Stimulated activated CD8-positive, alpha-beta memory T cell treated with anti-CD3 and anti-CD28 coated beads, Interleukin-15, amount 100 ng/mL, for 48 hours (primary cell): ENCODE measurements at regions not wholly inside any gene's neighbourhood (a gene's known extent, or its start where the extent isn't known, plus 50 kb on each side); places are given as distances from the start of the nearest gene placed in this dataset.
"Not testable (repeated sequence)": the region's sequence is repeated elsewhere in the genome, so short reads cannot be mapped to it uniquely, and the experiment has no call there.

Experiments used
- DNase-seq, 2 donors: peaks; one replicate each; pipeline ENCODE4 v3.0.0-alpha.2; 2020; ENCODE audit warnings: low read depth in 2 of 2

DNA sequence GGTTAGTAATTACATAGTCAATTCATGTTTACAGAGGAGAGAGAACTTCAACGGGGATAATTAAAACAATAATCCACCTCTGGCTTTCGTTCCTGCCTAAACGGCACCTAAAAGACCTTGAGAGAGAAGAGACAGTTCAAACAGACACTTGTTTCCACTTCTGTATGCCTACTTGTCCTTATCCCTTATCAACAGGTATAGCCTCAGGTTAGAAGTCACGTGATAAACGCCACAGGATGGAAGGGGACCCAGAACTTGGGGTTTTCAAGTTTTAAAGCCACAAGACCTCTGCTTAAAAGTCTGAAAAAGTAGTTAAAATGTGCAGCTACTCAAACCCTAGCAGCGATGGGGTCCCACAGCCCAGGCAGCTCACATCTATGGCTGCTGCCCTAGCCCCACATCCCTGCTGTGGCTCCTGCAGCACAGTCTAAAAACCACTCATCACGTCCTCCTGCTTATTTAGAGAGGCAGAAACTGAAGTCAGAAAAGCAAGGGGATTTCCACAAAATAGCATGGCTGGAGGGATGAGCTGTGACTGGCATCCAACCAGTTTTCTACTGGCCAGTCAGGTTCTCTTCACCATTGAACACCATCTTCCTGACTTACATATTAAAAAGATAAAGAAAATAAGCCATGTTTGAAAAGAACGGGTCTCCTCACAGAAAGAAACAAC, 51.2 kb upstream of the SEC16B start:
- DNase-seq, result no peak

DNA sequence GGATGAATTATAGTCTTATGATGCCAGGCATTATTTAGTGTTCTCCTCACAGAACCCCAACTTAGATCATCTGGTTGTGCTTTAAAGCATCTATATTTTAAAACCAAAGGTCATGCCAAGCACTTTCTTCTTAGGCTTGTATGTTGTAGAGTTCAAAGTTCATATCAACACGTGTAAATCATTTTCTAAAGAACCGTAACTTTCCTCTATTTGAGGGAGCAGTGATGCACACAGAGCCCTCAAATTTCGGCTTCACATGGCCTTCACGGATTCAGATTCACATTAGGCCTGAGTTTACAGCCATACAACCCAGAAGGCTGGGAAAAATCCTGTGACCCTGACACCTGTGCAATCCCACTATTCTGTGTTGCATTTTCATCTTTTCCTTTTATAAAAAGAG, 52.1 kb upstream of the SEC16B start:
- no peak for DNase-seq

DNA sequence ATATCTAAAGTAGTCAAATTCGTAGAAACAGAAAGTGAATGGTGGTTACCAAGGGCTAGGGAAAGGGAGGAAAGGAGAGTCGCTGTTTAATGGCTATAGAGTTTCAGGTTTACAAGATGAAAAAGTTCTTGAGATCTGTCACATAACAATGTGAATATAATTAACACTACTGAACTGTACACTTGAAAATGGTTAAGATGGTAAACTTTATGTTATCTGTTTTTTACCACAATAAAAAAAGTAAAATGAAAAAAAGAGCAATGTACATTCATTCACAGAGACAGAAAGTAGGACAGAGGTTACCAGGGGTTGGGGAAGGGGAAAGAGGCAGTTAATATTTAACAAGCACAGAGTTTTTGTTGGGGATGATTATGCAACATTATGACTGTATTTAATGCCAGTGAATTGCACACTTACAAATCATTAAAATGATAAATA, 53.3 kb upstream of the SEC16B start:
- DNase-seq, result no peak

DNA sequence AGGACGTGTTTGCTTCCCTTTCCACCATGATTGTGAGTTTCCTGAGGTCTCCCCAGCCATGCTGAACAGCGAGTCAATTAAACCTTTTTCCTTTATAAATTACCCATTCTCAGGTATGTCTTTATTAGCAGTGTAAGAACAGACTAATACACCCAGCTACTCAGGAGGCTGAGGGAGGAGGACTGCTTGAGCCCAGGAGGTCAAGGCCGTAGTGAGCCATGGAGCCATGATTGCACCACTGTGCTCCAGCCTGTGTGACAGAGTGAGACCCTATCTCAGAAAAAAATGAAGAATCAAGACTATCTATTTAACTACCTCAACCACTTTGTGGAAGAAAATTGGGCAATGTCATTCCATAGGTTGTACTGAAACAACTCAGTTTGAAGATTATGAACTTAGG, 54.6 kb upstream of the SEC16B start:
- no peak for DNase-seq

DNA sequence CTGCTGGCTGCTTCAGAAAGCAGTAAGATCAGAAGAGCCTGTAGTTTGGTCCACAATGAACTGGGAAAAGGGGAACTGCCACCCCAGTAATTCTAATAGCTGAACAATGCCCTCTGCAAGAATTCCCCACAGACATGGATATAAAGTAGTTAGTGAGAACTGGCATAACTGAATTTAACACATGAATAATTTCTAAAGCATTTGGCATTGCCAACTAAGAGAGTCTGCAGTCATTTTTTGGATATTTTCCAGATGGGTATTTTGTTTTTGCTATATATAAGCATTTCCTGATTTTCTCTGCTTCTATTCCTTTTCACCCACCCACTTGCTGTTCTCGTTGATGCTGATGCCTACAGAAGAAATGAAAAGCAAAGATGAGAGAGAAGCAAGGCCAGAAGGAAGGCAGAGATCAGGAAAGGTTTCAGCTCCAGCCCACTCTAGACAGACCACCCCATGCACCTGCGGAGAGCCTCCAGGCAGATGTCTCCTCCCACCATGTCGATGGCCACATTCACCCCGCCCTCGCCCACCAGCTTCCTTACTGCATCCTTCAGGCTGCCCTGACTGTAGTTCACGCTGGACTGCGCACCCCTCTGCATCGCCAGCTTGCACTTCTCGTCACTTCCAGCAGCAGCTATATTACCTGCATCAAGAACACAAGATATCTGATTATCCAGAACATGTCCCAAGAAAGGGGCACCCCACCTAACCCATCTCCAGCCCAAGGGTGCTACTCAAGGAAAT, 55.9 kb upstream of the SEC16B start:
- no peak for DNase-seq

DNA sequence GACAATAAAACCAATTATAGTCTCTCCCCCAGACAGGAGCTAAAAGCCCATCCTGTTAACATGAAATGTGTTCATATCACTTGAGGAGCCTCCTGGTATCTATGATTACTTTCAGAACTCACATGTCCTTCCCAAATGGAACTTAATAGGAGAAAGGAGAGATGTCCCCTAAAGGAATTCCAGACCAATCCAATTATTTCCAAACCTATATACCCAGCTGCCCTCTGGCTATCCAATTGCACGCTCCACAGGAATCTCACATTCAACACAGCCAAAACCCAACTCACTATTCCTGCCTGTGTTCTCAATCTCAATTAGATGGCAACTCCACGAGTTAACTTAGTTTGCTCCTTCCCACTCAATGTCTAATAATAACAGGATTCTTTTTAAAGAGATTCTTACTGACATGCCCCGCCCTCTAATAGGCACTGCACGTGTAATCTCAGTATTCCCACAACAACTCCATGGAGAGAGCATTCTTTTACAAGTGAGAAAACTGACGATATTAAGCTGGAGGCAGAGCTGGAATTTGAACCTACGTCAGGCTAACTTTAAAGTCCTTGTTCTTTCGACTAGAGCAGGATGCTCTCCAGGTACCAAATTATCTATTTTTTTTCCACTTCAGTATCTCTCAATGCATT, 59.1 kb upstream of the SEC16B start:
- no peak for DNase-seq

DNA sequence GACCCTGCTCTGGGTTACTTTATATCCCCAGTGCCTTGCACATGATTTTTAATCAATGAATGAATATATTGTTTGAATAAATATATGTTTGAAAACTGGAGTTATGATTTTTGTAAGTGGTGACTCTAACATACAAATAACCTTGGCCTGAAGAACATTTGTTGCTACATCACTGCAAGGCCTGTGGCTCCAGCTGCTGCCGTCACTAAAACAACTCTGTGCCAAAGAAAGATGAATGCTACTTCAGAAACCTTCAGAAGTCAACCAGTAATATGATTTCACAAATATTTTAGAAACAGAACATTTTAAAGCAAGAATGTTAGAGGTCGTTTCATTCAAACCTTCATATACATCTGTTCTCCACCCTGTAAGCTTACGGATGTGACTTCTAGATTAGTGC, 60.6 kb upstream of the SEC16B start:
- DNase-seq, result no peak

DNA sequence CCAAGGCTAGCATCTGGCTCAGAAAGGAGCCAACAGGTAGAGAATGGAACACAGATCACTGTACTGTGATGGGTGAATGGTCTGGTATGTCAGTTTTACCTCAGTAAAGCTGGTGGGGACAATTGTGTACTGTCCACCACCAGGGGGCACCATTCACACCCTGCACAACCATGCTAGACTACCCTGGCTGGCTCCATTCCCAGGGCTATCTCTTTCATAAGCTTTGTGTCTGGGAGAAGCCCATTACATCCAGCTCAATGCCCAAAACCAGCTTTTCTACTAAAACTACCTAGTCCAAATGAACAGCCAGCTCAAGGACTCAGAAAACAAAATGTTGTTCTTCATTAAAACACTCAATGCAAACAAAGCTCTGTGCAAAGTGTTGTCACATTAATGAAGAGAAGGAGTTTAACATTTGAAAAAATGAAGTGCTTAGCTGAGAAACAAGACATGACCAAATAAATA, 62.0 kb upstream of the RASAL2 start:
- peak in 1 of 2 donors; percentile 10 for DNase-seq

DNA sequence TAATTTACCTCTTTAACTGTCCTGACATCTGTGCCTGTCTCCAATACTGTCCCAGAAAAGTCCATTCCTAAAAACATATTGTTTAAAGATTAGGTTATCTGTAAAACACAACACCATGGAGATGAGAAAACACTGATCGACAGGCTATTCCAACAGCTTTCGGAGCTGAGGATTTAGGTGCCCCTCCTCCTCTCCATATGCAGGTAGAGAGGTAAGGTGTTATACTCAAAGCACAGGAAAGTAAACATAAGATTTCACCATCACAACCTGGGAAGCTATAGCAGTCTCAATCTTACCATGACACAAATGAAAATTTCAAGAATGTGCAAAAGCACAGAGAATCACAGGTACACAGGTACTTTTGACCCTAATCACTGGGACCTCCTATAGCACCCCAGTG, 60.9 kb upstream of the RASAL2 start:
- DNase-seq, result no peak

DNA sequence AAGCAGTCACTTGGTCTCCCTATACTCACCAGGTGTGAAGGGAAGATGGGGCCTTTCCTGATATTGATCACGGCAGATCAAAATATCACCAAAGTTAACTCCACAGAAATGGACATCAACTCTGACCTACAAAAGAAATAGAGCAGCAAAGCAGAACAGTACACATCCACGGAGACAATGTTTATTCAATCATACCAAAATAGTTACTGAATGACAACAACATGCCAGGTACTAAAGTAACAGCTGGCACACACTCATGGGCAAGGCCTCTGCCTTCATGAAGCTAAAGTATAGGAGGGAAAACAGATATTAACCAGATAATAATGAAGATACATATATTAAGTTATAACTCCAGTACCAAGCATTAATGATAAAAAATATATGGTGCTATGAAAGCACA, 59.2 kb upstream of the RASAL2 start:
- DNase-seq, result no peak

DNA sequence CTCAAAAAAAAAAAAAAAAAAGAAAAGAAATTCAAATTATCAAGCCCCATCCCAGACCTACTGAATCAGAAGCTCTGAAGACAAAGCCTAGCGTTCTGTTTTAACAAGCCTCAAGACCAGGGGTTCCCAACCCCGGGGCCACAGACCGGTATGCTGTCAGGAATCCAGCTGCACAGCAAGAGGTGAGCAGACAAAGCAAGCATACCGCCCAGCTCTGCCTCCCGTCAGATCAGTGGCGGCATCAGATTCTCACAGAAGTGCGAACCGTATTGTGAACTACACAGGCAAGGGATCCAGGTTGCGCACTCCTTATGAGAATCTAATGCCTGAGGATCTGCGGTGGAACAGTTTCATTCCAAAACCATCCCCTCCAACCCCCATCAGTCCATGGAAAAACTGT, 57.8 kb upstream of the RASAL2 start:
- no peak for DNase-seq

DNA sequence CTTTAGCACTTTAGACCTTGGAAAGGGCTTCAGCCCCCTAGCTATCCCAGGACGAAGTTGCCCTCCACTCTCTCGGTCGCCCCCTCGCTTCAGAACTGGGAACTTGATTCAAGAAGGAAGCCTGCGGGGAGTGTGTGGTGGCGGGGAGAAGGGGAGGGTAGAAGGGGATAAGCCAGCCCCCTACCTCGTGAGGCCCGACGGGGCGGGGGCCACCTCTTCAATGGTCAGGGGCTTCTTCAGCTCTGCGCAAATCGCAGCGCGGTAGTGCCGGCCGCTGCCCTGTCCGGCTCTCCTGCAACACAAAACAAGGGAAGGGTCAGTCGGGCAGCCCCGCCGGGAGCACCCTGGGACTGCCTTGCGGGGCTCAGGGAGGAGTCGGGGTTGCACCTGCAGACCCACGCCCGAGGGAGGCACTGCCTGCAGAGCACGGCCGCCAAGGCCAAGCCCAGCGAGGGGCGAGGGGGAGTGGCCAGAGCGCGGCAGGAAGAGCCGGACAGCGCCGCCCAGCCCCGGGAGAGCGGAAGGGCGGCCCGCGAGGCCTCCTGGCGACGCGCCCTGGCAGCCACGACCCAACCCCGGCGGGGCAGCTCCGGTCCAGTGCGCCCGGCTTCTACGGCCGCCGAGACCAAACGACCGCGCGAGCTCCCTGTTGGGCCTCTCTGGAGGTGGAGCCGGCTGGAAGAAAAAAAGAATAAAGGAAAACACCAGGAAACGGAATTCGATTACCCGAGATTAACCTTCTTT, 56.2 kb upstream of the RASAL2 start:
- no peak for DNase-seq

DNA sequence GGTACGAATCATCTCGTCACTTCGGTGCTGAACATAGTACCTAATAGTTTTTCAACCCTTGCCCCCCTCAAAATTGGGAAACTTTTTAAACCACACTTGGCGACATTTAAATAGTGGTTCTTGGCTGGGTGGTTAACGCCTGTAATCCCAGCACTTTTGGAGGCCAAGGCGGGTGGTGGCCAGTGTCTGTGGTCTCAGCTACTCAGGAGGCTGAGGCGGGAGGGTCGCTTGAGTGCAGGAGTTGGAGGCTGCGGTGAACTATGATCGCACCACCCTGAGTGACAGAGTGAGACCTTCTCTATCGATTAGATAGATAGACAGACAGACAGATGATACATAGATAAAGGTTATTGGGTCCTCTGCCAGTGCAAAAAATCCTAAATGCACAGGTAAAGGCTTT, 55.5 kb upstream of the RASAL2 start:
- DNase-seq, result no peak

DNA sequence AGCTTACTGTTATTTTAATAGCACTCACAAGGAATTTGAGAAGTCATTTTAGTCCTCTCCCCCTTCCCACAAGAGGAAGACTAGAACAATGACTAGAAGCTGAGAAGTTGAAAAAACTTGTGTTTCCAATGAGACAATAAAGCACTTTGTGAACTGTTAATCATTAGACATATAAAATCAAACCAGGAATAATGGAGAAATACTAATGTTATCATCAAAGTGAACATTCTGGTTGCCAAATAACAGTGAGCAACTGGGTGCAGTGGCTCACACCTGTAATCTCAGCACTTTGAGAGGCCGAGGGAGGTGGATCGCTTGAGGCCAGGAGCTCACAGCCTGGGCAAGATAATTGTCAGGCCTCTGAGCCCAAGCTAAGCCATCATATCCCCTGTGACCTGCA, 54.0 kb upstream of the RASAL2 start:
- no peak for DNase-seq

DNA sequence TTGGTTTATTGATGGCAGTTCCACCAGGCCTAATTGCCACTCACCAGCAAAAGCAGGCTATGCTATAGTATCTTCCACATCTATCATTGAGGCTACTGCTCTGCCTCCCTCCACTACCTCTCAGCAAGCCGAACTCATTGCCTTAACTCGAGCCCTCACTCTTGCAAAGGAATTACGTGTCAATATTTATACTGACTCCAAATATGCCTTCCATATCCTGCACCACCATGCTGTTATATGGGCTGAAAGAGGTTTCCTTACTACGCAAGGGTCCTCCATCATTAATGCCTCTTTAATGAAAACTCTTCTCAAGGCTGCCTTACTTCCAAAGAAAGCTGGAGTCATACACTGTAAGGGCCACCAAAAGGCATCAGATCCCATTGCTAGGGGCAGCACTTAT, 50.0 kb upstream of the RASAL2 start:
- not testable (repeated sequence) for DNase-seq
